ENCODE measurements at regions not wholly inside any gene's neighbourhood (a gene's known extent, or its start where the extent isn't known, plus 50 kb on each side); places are given as distances from the start of the nearest gene placed in this dataset.

- no peaks in the 10 kb centered on the region for H3K4me1 ChIP-seq
- peaks cover 0 to 7% (median 0%) of the 10 kb centered on the region in 7 donors for H3K27me3 ChIP-seq (replicated peaks in 1 of 7)
- H3K4me3 ChIP-seq = no peak overlapping the region
- no peak overlapping the region for H3K27ac ChIP-seq
- H3K36me3 ChIP-seq = no peaks in the 10 kb centered on the region
- intact Hi-C loops (cut with DNase I; ENCODE audit: low total_unique reads) = no loop called here
- TF ChIP-seq POLR2AphosphoS5 (IDR thresholded peaks at IDR 0.05) (no peak), POLR2A (IDR thresholded peaks at IDR 0.05) (no peak), CTCF (IDR thresholded peaks at IDR 0.05 in 8 of 11, conservative IDR thresholded peaks at IDR 0.05 in 3 of 11) (no peak)
- DNase-seq = no peak
- WGBS, 5 donors = 74 to 92% (median 76%) methylated on average over 1 of the region's 1 CpG
- peaks cover 0 to 26% (median 1%) of the 10 kb centered on the region in 8 donors for H3K9me3 ChIP-seq
Observed at GRCh38 chr1:78255846-78256245, 210.1 kb downstream of the GIPC2 start.

- Histone ChIP-seq H3K4me1 (no peaks in the 10 kb centered on the region), H3K36me3 (no peaks in the 10 kb centered on the region), H3K27me3 (replicated peaks in 1 of 7) (no peaks in the 10 kb centered on the region), H3K4me3 (no peak overlapping the region), H3K27ac (no peak overlapping the region), H3K9me3 (peaks cover 0 to 63% (median 21%) of the 10 kb centered on the region in 8 donors)
- no peak for DNase-seq
- TF ChIP-seq POLR2A (IDR thresholded peaks at IDR 0.05) (no peak), POLR2AphosphoS5 (IDR thresholded peaks at IDR 0.05) (no peak), CTCF (IDR thresholded peaks at IDR 0.05 in 8 of 11, conservative IDR thresholded peaks at IDR 0.05 in 3 of 11) (no peak)
- WGBS, 5 donors = 28 to 54% (median 47%) methylated on average over 2 of the region's 2 CpGs
- intact Hi-C loops (cut with DNase I; ENCODE audit: low total_unique reads) = no loop called here
Observed at GRCh38 chr1:78263459-78263858, 217.7 kb downstream of the GIPC2 start.

GRCh38 chr1:78263946-78264345 lies 218.2 kb downstream of the GIPC2 start:
- Histone ChIP-seq H3K27me3 (replicated peaks in 1 of 7) (no peaks in the 10 kb centered on the region), H3K36me3 (no peaks in the 10 kb centered on the region), H3K4me3 (no peak overlapping the region), H3K9me3 (peaks cover 0 to 59% (median 21%) of the 10 kb centered on the region in 8 donors), H3K4me1 (no peaks in the 10 kb centered on the region), H3K27ac (no peak overlapping the region)
- 2 to 12% (median 10%) methylated on average over 1 of the region's 1 CpG for WGBS, 5 donors
- intact Hi-C loops (cut with DNase I; ENCODE audit: low total_unique reads) = no loop called here
- TF ChIP-seq POLR2A (IDR thresholded peaks at IDR 0.05) (no peak), POLR2AphosphoS5 (IDR thresholded peaks at IDR 0.05) (no peak), CTCF (IDR thresholded peaks at IDR 0.05 in 8 of 11, conservative IDR thresholded peaks at IDR 0.05 in 3 of 11) (no peak)
- DNase-seq = no peak

GRCh38 chr1:78267513-78268218 lies 221.9 kb downstream of the GIPC2 start:
- H3K27ac ChIP-seq = no peak overlapping the region
- peaks cover 0 to 29% (median 12%) of the 10 kb centered on the region in 8 donors for H3K9me3 ChIP-seq
- no peaks in the 10 kb centered on the region for H3K27me3 ChIP-seq (replicated peaks in 1 of 7)
- intact Hi-C loops (cut with DNase I; ENCODE audit: low total_unique reads) = no loop called here
- no peaks in the 10 kb centered on the region for H3K36me3 ChIP-seq
- no peak overlapping the region for H3K4me3 ChIP-seq
- DNase-seq = no peak
- WGBS, 5 donors = 62 to 75% (median 71%) methylated on average over 3 of the region's 3 CpGs
- no peaks in the 10 kb centered on the region for H3K4me1 ChIP-seq
- TF ChIP-seq POLR2A (IDR thresholded peaks at IDR 0.05) (no peak), POLR2AphosphoS5 (IDR thresholded peaks at IDR 0.05) (no peak), CTCF (IDR thresholded peaks at IDR 0.05 in 8 of 11, conservative IDR thresholded peaks at IDR 0.05 in 3 of 11) (no peak)

Data from spleen (tissue), 11 donors.